Testis (tissue), 2 donors: ENCODE measurements at regions not wholly inside any gene's neighbourhood (a gene's known extent, or its start where the extent isn't known, plus 50 kb on each side); places are given as distances from the start of the nearest gene placed in this dataset.
"Not testable (repeated sequence)": the region's sequence is repeated elsewhere in the genome, so short reads cannot be mapped to it uniquely, and the experiment has no call there.

Experiments used
- DNase-seq: peaks from one replicate; pipeline ENCODE4 v3.0.0-alpha.2; 2019
- H3K27ac ChIP-seq, 2 donors: fragments of 200-600 bp; sonication (generic); one replicate each; pipeline ENCODE4 v1.5.1; 2019
- H3K27me3 ChIP-seq: fragments of 200-600 bp; sonication (generic); one replicate; pipeline ENCODE4 v1.5.1; 2019
- H3K36me3 ChIP-seq: fragments of 200-600 bp; sonication (generic); one replicate; pipeline ENCODE4 v1.5.1; 2017; ENCODE audit warnings: low read depth; ENCODE audit errors: missing control alignments
- H3K4me1 ChIP-seq: fragments of 200-600 bp; sonication (generic); one replicate; pipeline ENCODE4 v1.5.1; 2019
- H3K4me3 ChIP-seq, 2 donors: fragments of 200-600 bp; sonication (generic); one replicate each; pipeline ENCODE4 v1.5.1; 2017 to 2019
- H3K9me3 ChIP-seq: fragments of 200-600 bp; sonication (generic); one replicate; pipeline ENCODE4 v1.5.1; 2017
- POLR2A ChIP-seq: fragments of 450-650 bp; IDR thresholded peaks from one replicate; pipeline ENCODE4 v1.6.1; 2017; ENCODE audit warnings: antibody characterized with exemption, mild to moderate bottlenecking, moderate library complexity
- WGBS, 2 donors: methylation state at CpG; one replicate each; pipeline ENCODE4 v1.1.5; 2018; 5-methylcytosine and 5-hydroxymethylcytosine counted together
- intact Hi-C: fragments of 100-400 bp; cut with DNase I; formaldehyde crosslinking; loops from one replicate; pipeline ENCODE4 v1.15.1; 2023; ENCODE audit warnings: low total_unique reads
- TF ChIP-seq, protein P1 (sequence below), 3 experiments: fragments of 450-650 bp in 2 of 3; fragments of 200-600 bp in 1 of 3; sonication (generic) in 1 of 3; IDR thresholded peaks; one replicate each; pipeline ENCODE4 v1.5.1; 2016 to 2019; ENCODE audit warnings: antibody characterized with exemption in 3 of 3, mild to moderate bottlenecking in 2 of 3, moderate library complexity in 1 of 3

DNA sequence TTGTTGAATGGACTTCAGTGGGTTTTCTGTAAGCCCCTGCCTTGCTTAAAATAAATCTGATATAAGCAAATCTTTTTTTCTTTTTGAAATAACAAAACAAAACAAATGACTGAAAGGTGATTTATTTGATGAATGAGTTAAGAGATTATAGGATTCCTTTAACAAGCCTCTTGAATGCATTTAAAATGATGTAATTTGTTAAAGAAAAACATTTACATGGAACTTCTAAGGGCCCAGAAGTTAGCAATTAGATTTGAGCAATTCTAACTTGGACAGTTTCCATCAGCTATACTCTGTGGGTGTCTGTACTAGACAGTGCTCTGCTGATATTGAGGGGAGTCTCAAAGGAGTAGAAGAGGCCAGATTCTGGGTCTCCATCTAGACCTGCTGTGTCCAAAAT, 143.5 kb upstream of the RAG2 start:
- no peaks in the 10 kb centered on the region for H3K4me1 ChIP-seq
- TF ChIP-seq, protein P1, sequence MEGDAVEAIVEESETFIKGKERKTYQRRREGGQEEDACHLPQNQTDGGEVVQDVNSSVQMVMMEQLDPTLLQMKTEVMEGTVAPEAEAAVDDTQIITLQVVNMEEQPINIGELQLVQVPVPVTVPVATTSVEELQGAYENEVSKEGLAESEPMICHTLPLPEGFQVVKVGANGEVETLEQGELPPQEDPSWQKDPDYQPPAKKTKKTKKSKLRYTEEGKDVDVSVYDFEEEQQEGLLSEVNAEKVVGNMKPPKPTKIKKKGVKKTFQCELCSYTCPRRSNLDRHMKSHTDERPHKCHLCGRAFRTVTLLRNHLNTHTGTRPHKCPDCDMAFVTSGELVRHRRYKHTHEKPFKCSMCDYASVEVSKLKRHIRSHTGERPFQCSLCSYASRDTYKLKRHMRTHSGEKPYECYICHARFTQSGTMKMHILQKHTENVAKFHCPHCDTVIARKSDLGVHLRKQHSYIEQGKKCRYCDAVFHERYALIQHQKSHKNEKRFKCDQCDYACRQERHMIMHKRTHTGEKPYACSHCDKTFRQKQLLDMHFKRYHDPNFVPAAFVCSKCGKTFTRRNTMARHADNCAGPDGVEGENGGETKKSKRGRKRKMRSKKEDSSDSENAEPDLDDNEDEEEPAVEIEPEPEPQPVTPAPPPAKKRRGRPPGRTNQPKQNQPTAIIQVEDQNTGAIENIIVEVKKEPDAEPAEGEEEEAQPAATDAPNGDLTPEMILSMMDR (IDR thresholded peaks at IDR 0.05): no peak
- no peak for TF ChIP-seq POLR2A
- no peaks in the 10 kb centered on the region for H3K9me3 ChIP-seq

DNA sequence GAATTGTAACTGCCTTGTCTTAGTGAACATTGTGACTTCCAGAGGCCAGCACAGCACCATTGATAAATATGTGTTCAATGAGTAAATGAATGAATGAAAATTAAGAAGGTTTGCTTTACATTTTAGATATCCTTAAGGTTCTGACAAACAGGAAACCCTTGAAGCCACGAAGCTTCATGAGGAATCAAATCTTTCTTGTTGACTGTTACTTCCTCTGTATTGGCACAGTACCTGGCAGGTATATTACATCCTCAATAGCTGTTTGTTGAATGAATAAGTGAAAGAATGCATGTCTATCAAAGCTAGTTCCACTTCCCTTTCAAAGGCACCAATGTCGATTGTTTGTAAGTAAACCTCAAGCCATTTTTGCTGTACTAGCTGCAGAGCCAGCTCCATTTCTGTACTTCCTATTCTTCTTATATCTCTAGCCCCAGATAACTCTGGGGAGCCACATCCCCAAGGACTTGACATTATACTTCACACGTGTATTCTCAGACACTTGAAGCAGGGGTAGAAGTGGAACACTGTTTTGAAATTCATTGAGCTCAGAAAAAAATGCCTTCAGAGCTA, 140.3 kb upstream of the RAG2 start:
- no peak overlapping the region for H3K27ac ChIP-seq
- H3K9me3 ChIP-seq: no peaks in the 10 kb centered on the region
- no peaks in the 10 kb centered on the region for H3K27me3 ChIP-seq
- 63 to 67% methylated on average over 3 of the region's 3 CpGs for WGBS, 2 donors
- no peaks in the 10 kb centered on the region for H3K4me1 ChIP-seq
- intact Hi-C loops: no loop called here
- DNase-seq: no peak
- H3K4me3 ChIP-seq: no peak overlapping the region
- no peaks in the 10 kb centered on the region for H3K36me3 ChIP-seq
- TF ChIP-seq POLR2A: no peak
- TF ChIP-seq, protein P1 (IDR thresholded peaks at IDR 0.05): no peak

More for the DNA sequence above, 143.5 kb upstream of the RAG2 start:
- H3K4me3 ChIP-seq: no peak overlapping the region
- H3K36me3 ChIP-seq: no peaks in the 10 kb centered on the region
- H3K27ac ChIP-seq: no peak overlapping the region
- DNase-seq: no peak
- no peaks in the 10 kb centered on the region for H3K27me3 ChIP-seq
- intact Hi-C loops: no loop called here

DNA sequence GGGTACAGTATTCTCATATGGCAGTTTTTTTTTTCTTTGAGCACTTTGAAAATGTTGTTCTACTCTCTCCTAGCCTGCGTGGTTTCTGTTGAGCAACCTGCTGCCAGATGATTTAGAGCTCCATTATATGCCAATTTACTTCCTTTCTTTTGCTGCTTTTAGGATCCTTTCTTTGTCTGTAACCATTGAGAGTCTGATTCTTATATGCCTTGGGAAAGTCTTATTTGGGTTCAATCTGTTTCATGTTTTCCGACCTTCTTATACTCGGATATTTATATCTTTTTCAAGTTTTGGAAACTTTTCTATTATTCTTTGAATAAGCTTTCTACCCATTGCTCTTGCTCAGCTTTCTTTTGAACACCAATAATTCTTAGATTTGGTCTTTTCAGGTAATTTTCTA, 138.1 kb upstream of the RAG2 start:
- Histone ChIP-seq H3K27me3 (no peaks in the 10 kb centered on the region), H3K4me1 (no peaks in the 10 kb centered on the region), H3K27ac (no peak overlapping the region), H3K9me3 (no peaks in the 10 kb centered on the region), H3K36me3 (no peaks in the 10 kb centered on the region), H3K4me3 (no peak overlapping the region)
- DNase-seq: no peak
- intact Hi-C loops: no loop called here
- 83 to 86% methylated on average over 3 of the region's 3 CpGs for whole genome bisulfite sequencing, 2 donors
- TF ChIP-seq POLR2A: no peak
- TF ChIP-seq, protein P1 (IDR thresholded peaks at IDR 0.05): no peak

DNA sequence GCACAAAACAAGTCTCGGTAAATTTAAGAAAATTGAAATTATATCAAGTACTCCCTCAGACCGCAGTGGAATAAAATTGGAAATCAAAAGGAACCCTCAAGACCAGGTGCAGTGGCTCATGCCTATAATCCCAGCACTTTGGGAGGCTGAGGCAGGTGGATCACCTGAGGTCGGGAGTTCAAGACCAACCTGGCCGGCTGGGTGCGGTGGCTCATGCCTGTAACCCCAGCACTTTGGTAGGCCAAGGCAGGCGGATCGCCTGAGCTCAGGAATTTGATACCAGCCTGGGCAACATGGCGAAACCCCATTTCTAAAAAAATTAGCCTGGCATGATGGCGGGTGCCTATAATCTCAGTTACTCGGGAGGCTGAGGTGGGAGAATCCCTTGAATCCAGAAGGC, 135.7 kb upstream of the RAG2 start:
- H3K9me3 ChIP-seq, H3K4me1 ChIP-seq, DNase-seq, H3K27ac ChIP-seq, H3K27me3 ChIP-seq, intact Hi-C loops, H3K36me3 ChIP-seq, H3K4me3 ChIP-seq: not testable (repeated sequence)
- 83 to 94% methylated on average over 10 of the region's 10 CpGs for WGBS, 2 donors

DNA sequence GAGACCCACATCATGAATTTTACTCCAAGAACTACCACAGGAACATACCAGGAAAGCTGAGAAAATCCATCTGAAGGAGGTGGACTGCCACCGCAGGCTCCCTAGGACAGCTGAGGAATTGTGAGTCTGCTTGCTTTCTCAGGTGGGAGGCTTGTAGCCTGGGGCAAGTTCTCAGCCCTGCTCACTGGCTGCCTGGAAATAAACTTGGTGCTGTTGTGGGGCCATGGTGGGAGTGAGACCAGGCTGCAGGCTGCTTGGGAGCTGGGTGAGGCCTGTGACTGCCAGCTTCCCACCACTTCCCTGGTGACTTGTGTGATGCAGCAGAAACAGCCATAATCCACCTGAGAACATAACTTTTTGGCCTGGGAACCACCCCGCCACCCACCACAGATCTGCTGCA, 132.7 kb upstream of the RAG2 start:
- H3K27me3 ChIP-seq: no peaks in the 10 kb centered on the region
- H3K4me1 ChIP-seq: no peaks in the 10 kb centered on the region
- TF ChIP-seq POLR2A: no peak
- TF ChIP-seq, protein P1 (IDR thresholded peaks at IDR 0.05): no peak
- H3K36me3 ChIP-seq: no peaks in the 10 kb centered on the region
- intact Hi-C loops: no loop called here
- WGBS, 2 donors: 92 to 100% methylated on average over 1 to 2 of the region's 2 CpGs
- no peak overlapping the region for H3K27ac ChIP-seq
- DNase-seq: no peak
- H3K4me3 ChIP-seq: no peak overlapping the region
- H3K9me3 ChIP-seq: no peaks in the 10 kb centered on the region
